ENCODE measurements at regions not wholly inside any gene's neighbourhood (a gene's known extent, or its start where the extent isn't known, plus 50 kb on each side); places are given as distances from the start of the nearest gene placed in this dataset.

GRCh38 chr14:25685004-25685403, 635.1 kb upstream of the STXBP6 start:
- TF ChIP-seq GATA3 (IDR thresholded peaks at IDR 0.05; ENCODE audit: low read depth, low read length) (no peak), GATA2 (IDR thresholded peaks at IDR 0.05; ENCODE audit: low read depth, low read length) (no peak)
